ENCODE measurements at regions not wholly inside any gene's neighbourhood (a gene's known extent, or its start where the extent isn't known, plus 50 kb on each side); places are given as distances from the start of the nearest gene placed in this dataset.

DNA sequence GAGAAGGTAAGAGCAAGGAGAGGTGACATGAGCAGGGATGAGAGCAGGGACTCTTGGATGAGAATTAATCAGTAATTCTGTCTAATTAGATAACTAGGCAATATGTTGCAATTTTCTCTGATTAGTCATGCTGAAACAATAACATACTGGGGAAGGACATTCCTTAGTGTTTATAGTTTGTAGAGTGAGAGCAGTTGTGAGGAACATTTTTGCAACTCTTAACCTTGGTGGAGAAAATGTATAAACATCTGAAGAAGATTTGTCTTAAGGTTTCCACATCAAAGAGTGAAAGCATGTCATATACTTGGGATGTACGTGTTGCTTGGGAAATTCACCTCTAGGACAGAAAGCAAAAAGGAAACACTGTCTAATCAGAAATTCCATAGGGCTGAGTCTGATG lies 955.4 kb upstream of the FANCL start:
- Histone ChIP-seq H3K27ac (ENCODE audit: low read length) (no peak overlapping the region), H3K4me2 (ENCODE audit: low read length) (no peak overlapping the region), H4K20me1 (ENCODE audit: insufficient read depth) (no peaks in the 10 kb centered on the region), H3F3A (ENCODE audit: insufficient read depth, low read length, poor library complexity, severe bottlenecking) (no peaks in the 10 kb centered on the region), H3K4me3 (ENCODE audit: low read length) (no peak overlapping the region), H3K9me3 (ENCODE audit: low read length) (no peaks in the 10 kb centered on the region), H3K9me2 (ENCODE audit: insufficient read depth, low read length) (no peaks in the 10 kb centered on the region), H3K79me2 (replicated peaks; ENCODE audit: insufficient read depth, low read length) (no peaks in the 10 kb centered on the region), H3K9ac (ENCODE audit: low read length) (no peak overlapping the region), H2AFZ (ENCODE audit: low read depth, low read length) (no peak overlapping the region), H3K36me3 (ENCODE audit: insufficient read depth, low read length) (no peaks in the 10 kb centered on the region), H3K27me3 (ENCODE audit: insufficient read depth, low read depth, low read length) (no peaks in the 10 kb centered on the region)
- no peak for TF ChIP-seq MXI1 (conservative IDR thresholded peaks at IDR 0.05; ENCODE audit: poor library complexity, severe bottlenecking)

DNA sequence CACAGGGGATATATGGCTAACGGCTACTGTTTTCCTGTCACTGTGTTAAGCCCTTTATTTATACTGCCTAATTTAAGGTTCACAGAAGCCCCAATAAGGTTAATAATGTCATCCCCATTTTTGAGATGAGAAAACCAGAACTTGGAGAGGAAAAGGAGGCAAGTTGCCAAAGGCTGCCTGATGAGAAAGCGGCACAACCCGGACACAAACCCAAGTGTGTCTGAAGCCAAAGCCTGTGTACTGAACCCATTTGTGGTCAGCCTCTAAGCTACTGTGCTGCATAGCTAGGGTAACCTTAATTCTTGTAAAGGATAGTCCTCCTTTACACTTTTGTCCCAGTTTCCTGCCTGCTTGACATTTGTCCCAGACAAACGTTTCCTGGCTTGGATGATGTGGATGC lies 954.7 kb upstream of the FANCL start:
- Histone ChIP-seq H3K4me3 (ENCODE audit: low read length) (no peak overlapping the region), H4K20me1 (ENCODE audit: insufficient read depth) (no peaks in the 10 kb centered on the region), H3K27ac (ENCODE audit: low read length) (no peak overlapping the region), H3F3A (ENCODE audit: insufficient read depth, low read length, poor library complexity, severe bottlenecking) (no peaks in the 10 kb centered on the region), H3K9me3 (ENCODE audit: low read length) (no peaks in the 10 kb centered on the region), H2AFZ (ENCODE audit: low read depth, low read length) (no peak overlapping the region), H3K9me2 (ENCODE audit: insufficient read depth, low read length) (no peaks in the 10 kb centered on the region), H3K9ac (ENCODE audit: low read length) (no peak overlapping the region), H3K36me3 (ENCODE audit: insufficient read depth, low read length) (no peaks in the 10 kb centered on the region), H3K79me2 (replicated peaks; ENCODE audit: insufficient read depth, low read length) (no peaks in the 10 kb centered on the region), H3K4me2 (ENCODE audit: low read length) (no peak overlapping the region), H3K27me3 (ENCODE audit: insufficient read depth, low read depth, low read length) (no peaks in the 10 kb centered on the region)
- TF ChIP-seq RAD21 (conservative IDR thresholded peaks at IDR 0.05) (no peak), TAF1 (IDR thresholded peaks at IDR 0.05; ENCODE audit: low read depth) (no peak), MXI1 (conservative IDR thresholded peaks at IDR 0.05; ENCODE audit: poor library complexity, severe bottlenecking) (no peak), SMC3 (conservative IDR thresholded peaks at IDR 0.05; ENCODE audit: poor library complexity) (no peak), EZH2 (IDR thresholded peaks at IDR 0.05; ENCODE audit: borderline replicate concordance, insufficient read depth, low read length, poor library complexity, severe bottlenecking) (no peak), POLR2AphosphoS5 (IDR thresholded peaks at IDR 0.05) (no peak), EP300 (conservative IDR thresholded peaks at IDR 0.05; ENCODE audit: poor library complexity, severe bottlenecking) (no peak)
- TF ChIP-seq, protein P1, sequence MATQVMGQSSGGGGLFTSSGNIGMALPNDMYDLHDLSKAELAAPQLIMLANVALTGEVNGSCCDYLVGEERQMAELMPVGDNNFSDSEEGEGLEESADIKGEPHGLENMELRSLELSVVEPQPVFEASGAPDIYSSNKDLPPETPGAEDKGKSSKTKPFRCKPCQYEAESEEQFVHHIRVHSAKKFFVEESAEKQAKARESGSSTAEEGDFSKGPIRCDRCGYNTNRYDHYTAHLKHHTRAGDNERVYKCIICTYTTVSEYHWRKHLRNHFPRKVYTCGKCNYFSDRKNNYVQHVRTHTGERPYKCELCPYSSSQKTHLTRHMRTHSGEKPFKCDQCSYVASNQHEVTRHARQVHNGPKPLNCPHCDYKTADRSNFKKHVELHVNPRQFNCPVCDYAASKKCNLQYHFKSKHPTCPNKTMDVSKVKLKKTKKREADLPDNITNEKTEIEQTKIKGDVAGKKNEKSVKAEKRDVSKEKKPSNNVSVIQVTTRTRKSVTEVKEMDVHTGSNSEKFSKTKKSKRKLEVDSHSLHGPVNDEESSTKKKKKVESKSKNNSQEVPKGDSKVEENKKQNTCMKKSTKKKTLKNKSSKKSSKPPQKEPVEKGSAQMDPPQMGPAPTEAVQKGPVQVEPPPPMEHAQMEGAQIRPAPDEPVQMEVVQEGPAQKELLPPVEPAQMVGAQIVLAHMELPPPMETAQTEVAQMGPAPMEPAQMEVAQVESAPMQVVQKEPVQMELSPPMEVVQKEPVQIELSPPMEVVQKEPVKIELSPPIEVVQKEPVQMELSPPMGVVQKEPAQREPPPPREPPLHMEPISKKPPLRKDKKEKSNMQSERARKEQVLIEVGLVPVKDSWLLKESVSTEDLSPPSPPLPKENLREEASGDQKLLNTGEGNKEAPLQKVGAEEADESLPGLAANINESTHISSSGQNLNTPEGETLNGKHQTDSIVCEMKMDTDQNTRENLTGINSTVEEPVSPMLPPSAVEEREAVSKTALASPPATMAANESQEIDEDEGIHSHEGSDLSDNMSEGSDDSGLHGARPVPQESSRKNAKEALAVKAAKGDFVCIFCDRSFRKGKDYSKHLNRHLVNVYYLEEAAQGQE (IDR thresholded peaks at IDR 0.05; ENCODE audit: borderline replicate concordance) = no peak
- TF ChIP-seq, protein P2, sequence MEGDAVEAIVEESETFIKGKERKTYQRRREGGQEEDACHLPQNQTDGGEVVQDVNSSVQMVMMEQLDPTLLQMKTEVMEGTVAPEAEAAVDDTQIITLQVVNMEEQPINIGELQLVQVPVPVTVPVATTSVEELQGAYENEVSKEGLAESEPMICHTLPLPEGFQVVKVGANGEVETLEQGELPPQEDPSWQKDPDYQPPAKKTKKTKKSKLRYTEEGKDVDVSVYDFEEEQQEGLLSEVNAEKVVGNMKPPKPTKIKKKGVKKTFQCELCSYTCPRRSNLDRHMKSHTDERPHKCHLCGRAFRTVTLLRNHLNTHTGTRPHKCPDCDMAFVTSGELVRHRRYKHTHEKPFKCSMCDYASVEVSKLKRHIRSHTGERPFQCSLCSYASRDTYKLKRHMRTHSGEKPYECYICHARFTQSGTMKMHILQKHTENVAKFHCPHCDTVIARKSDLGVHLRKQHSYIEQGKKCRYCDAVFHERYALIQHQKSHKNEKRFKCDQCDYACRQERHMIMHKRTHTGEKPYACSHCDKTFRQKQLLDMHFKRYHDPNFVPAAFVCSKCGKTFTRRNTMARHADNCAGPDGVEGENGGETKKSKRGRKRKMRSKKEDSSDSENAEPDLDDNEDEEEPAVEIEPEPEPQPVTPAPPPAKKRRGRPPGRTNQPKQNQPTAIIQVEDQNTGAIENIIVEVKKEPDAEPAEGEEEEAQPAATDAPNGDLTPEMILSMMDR (IDR thresholded peaks at IDR 0.05; ENCODE audit: poor library complexity, severe bottlenecking) = no peak

DNA sequence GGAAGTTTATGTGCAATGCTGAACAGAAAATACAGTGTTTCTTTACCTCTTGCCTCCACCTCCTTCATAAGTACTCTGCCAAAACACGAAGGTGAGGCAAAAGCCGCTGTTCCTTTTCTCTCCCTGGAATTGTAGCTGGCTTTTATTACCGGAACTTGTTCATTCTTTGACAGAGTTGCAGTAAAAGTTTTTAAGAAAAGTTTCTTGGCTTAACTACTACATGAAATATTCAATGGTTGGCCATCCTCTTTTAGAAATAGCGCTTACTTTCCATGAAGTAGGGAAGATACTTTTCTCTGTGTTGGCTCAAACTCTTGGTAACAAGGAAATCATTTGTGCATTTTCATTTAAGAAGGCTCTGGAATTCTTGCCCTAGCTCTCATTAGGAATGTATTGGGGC lies 950.7 kb upstream of the FANCL start:
- Histone ChIP-seq H3K9ac (ENCODE audit: low read length) (no peak overlapping the region), H3K36me3 (ENCODE audit: insufficient read depth, low read length) (no peaks in the 10 kb centered on the region), H3K9me2 (ENCODE audit: insufficient read depth, low read length) (no peaks in the 10 kb centered on the region), H4K20me1 (ENCODE audit: insufficient read depth) (no peaks in the 10 kb centered on the region), H3F3A (ENCODE audit: insufficient read depth, low read length, poor library complexity, severe bottlenecking) (no peaks in the 10 kb centered on the region), H2AFZ (ENCODE audit: low read depth, low read length) (no peak overlapping the region), H3K79me2 (replicated peaks; ENCODE audit: insufficient read depth, low read length) (no peaks in the 10 kb centered on the region), H3K4me3 (ENCODE audit: low read length) (no peak overlapping the region), H3K4me2 (ENCODE audit: low read length) (no peak overlapping the region), H3K9me3 (ENCODE audit: low read length) (no peaks in the 10 kb centered on the region), H3K27me3 (ENCODE audit: insufficient read depth, low read depth, low read length) (no peaks in the 10 kb centered on the region), H3K27ac (ENCODE audit: low read length) (no peak overlapping the region)
- no peak for TF ChIP-seq EZH2 (IDR thresholded peaks at IDR 0.05; ENCODE audit: borderline replicate concordance, insufficient read depth, low read length, poor library complexity, severe bottlenecking)
- no peak for TF ChIP-seq EP300 (conservative IDR thresholded peaks at IDR 0.05; ENCODE audit: poor library complexity, severe bottlenecking)
